ENCODE measurements at regions not wholly inside any gene's neighbourhood (a gene's known extent, or its start where the extent isn't known, plus 50 kb on each side); places are given as distances from the start of the nearest gene placed in this dataset.

GRCh38 chr7:153381275-153382040 lies 621.9 kb downstream of the ACTR3B start:
- intact Hi-C loops (cut with micrococcal nuclease), result loop anchor here (5.0 kb wide), 1 partner anchor 1361 kb away; no protein-coding TSS in a partner anchor

- intact Hi-C loops (cut with micrococcal nuclease), result loop anchor here (5.0 kb wide), 1 partner anchor 1360 kb away; no protein-coding TSS in a partner anchor
Observed at GRCh38 chr7:153382641-153383101, 623.1 kb downstream of the ACTR3B start.

- intact Hi-C loops (cut with micrococcal nuclease), result loop anchor here (5.0 kb wide), 1 partner anchor 1359 kb away; no protein-coding TSS in a partner anchor
Observed at GRCh38 chr7:153383781-153384180, 624.2 kb downstream of the ACTR3B start.

- intact Hi-C loops (cut with micrococcal nuclease), result no loop called here
Observed at GRCh38 chr7:153385502-153385901, 626.0 kb downstream of the ACTR3B start.

- intact Hi-C loops (cut with micrococcal nuclease), result no loop called here
Observed at GRCh38 chr7:153386556-153386955, 627.0 kb downstream of the ACTR3B start.

- intact Hi-C loops (cut with micrococcal nuclease), result no loop called here
Observed at GRCh38 chr7:153388611-153389010, 629.1 kb downstream of the ACTR3B start.

- intact Hi-C loops (cut with micrococcal nuclease), result no loop called here
Observed at GRCh38 chr7:153389261-153389660, 629.7 kb downstream of the ACTR3B start.

GRCh38 chr7:153390955-153391354 lies 631.4 kb downstream of the ACTR3B start:
- intact Hi-C loops (cut with micrococcal nuclease), result no loop called here

GRCh38 chr7:153392726-153393125 lies 633.2 kb downstream of the ACTR3B start:
- intact Hi-C loops (cut with micrococcal nuclease), result no loop called here

- intact Hi-C loops (cut with micrococcal nuclease), result no loop called here
Observed at GRCh38 chr7:153393666-153394065, 634.1 kb downstream of the ACTR3B start.

GRCh38 chr7:153396475-153396874 lies 636.9 kb downstream of the ACTR3B start:
- intact Hi-C loops (cut with micrococcal nuclease), result no loop called here

- intact Hi-C loops (cut with micrococcal nuclease), result no loop called here
Observed at GRCh38 chr7:153397459-153397858, 637.9 kb downstream of the ACTR3B start.

- intact Hi-C loops (cut with micrococcal nuclease), result no loop called here
Observed at GRCh38 chr7:153397906-153398305, 638.4 kb downstream of the ACTR3B start.

- intact Hi-C loops (cut with micrococcal nuclease), result no loop called here
Observed at GRCh38 chr7:153398370-153398769, 638.8 kb downstream of the ACTR3B start.

GRCh38 chr7:153398789-153399553 lies 639.4 kb downstream of the ACTR3B start:
- intact Hi-C loops (cut with micrococcal nuclease), result no loop called here

GRCh38 chr7:153399554-153399940 lies 640.0 kb downstream of the ACTR3B start:
- intact Hi-C loops (cut with micrococcal nuclease), result no loop called here

GRCh38 chr7:153400735-153401593 lies 641.4 kb downstream of the ACTR3B start:
- intact Hi-C loops (cut with micrococcal nuclease), result no loop called here

GRCh38 chr7:153401795-153402720 lies 642.5 kb downstream of the ACTR3B start:
- intact Hi-C loops (cut with micrococcal nuclease), result no loop called here

GRCh38 chr7:153402721-153403541 lies 643.4 kb downstream of the ACTR3B start:
- intact Hi-C loops (cut with micrococcal nuclease), result no loop called here

Data from T-helper 1 cell treated with Interleukin-12 subunit alpha and Interleukin-12 subunit beta and Interleukin-4 antibody, amounts not matched to agents 30 ng/mL and 1 ng/mL, for 36 hours (primary cell).